ENCODE measurements at regions not wholly inside any gene's neighbourhood (a gene's known extent, or its start where the extent isn't known, plus 50 kb on each side); places are given as distances from the start of the nearest gene placed in this dataset.

DNA sequence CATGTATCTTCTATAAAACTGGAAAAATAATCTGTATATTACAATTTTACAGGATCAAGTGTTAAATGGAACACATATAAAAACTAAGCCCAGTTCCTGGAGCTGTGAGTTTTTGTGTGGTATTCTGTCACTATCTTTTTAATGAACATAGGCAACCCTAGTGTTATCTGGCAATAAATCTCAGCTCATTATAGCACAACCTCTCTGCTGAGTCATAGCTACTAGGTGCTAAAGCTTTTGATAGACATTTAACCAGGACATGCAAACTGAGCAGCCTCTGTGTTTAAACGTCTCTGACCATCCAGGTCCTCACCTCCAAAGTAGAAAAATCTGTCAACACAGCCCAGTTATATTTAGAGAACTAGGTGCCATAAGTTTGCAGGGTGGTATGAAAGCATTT is 91.0 kb upstream of the CARD18 start:
- no peak for DNase-seq (ENCODE audit: low read depth, low spot score)
- FAIRE-seq = no peak
- H3K9me3 ChIP-seq (replicated peaks; ENCODE audit: control insufficient read depth, insufficient read depth, low read length) = no peaks in the 10 kb centered on the region
- no peaks in the 10 kb centered on the region for H3K27me3 ChIP-seq (replicated peaks in 1 of 2; ENCODE audit: control insufficient read depth in 2 of 2, insufficient read depth in 2 of 2, low read length in 1 of 2)
- no peaks in the 10 kb centered on the region for H3K4me1 ChIP-seq (ENCODE audit: control insufficient read depth, insufficient read depth, low read length)
- no peak overlapping the region for H3K4me3 ChIP-seq
- no peak overlapping the region for H3K27ac ChIP-seq (ENCODE audit: control insufficient read depth, insufficient read depth)
- WGBS (ENCODE audit: insufficient coverage, insufficient replicate concordance, low lambda C conversion rate, missing lambda C conversion rate) = 0% methylated on average over 1 of the region's 1 CpG
- intact Hi-C loops (cut with micrococcal nuclease; ENCODE audit: unreplicated experiment) (no loop called here), in situ Hi-C loops (cut with MboI) (no loop called here)
- SMC1A ChIA-PET (ENCODE audit: uncharacterized antibody, unreplicated experiment) = no interaction called here
- no peak for ATAC-seq
- no peak overlapping the region for H3K4me2 ChIP-seq (ENCODE audit: control insufficient read depth, insufficient read depth)
- POLR2A ChIA-PET = no interaction called here
- H2AFZ ChIP-seq (ENCODE audit: control insufficient read depth, low read depth, low read length) = no peak overlapping the region
- no peaks in the 10 kb centered on the region for H4K20me1 ChIP-seq (ENCODE audit: control insufficient read depth, insufficient read depth)
- RAD21 ChIA-PET (ENCODE audit: unreplicated experiment) = no interaction called here
- H3K79me2 ChIP-seq (ENCODE audit: control insufficient read depth, insufficient read depth, low read length) = no peaks in the 10 kb centered on the region
- CTCF ChIA-PET = no interaction called here
- no TSS peak for BruUV-seq (replicated peaks)
- H3K9ac ChIP-seq (ENCODE audit: control insufficient read depth, insufficient read depth, low read length) = no peak overlapping the region
- H3K36me3 ChIP-seq (ENCODE audit: control insufficient read depth in 2 of 2, insufficient read depth in 2 of 2, low read length in 1 of 2) = no peaks in the 10 kb centered on the region
- TF ChIP-seq PML (IDR thresholded peaks at IDR 0.05; ENCODE audit: low read length) (no peak), POLR2AphosphoS2 (IDR thresholded peaks at IDR 0.05; ENCODE audit: low read depth, low read length) (no peak), RCOR1 (conservative IDR thresholded peaks at IDR 0.05; ENCODE audit: low read depth, low read length) (no peak), ESRRA (IDR thresholded peaks at IDR 0.05; ENCODE audit: low read length) (no peak), NFIC (IDR thresholded peaks at IDR 0.05; ENCODE audit: low read depth, low read length) (no peak), HDAC6 (IDR thresholded peaks at IDR 0.05; ENCODE audit: unreplicated experiment) (no peak), NRF1 (conservative IDR thresholded peaks at IDR 0.05; ENCODE audit: low read depth, low read length) (no peak), RBBP5 (conservative IDR thresholded peaks at IDR 0.05) (no peak), RUNX3 (IDR thresholded peaks at IDR 0.05; ENCODE audit: low read length) (no peak), EGR1 (IDR thresholded peaks at IDR 0.05; ENCODE audit: borderline replicate concordance in 1 of 2, low read depth in 2 of 2, low read length in 2 of 2) (no peak)
- TF ChIP-seq, protein P1, sequence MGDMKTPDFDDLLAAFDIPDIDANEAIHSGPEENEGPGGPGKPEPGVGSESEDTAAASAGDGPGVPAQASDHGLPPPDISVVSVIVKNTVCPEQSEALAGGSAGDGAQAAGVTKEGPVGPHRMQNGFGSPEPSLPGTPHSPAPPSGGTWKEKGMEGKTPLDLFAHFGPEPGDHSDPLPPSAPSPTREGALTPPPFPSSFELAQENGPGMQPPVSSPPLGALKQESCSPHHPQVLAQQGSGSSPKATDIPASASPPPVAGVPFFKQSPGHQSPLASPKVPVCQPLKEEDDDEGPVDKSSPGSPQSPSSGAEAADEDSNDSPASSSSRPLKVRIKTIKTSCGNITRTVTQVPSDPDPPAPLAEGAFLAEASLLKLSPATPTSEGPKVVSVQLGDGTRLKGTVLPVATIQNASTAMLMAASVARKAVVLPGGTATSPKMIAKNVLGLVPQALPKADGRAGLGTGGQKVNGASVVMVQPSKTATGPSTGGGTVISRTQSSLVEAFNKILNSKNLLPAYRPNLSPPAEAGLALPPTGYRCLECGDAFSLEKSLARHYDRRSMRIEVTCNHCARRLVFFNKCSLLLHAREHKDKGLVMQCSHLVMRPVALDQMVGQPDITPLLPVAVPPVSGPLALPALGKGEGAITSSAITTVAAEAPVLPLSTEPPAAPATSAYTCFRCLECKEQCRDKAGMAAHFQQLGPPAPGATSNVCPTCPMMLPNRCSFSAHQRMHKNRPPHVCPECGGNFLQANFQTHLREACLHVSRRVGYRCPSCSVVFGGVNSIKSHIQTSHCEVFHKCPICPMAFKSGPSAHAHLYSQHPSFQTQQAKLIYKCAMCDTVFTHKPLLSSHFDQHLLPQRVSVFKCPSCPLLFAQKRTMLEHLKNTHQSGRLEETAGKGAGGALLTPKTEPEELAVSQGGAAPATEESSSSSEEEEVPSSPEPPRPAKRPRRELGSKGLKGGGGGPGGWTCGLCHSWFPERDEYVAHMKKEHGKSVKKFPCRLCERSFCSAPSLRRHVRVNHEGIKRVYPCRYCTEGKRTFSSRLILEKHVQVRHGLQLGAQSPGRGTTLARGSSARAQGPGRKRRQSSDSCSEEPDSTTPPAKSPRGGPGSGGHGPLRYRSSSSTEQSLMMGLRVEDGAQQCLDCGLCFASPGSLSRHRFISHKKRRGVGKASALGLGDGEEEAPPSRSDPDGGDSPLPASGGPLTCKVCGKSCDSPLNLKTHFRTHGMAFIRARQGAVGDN (IDR thresholded peaks at IDR 0.05) = no peak
- TF ChIP-seq, protein P2, sequence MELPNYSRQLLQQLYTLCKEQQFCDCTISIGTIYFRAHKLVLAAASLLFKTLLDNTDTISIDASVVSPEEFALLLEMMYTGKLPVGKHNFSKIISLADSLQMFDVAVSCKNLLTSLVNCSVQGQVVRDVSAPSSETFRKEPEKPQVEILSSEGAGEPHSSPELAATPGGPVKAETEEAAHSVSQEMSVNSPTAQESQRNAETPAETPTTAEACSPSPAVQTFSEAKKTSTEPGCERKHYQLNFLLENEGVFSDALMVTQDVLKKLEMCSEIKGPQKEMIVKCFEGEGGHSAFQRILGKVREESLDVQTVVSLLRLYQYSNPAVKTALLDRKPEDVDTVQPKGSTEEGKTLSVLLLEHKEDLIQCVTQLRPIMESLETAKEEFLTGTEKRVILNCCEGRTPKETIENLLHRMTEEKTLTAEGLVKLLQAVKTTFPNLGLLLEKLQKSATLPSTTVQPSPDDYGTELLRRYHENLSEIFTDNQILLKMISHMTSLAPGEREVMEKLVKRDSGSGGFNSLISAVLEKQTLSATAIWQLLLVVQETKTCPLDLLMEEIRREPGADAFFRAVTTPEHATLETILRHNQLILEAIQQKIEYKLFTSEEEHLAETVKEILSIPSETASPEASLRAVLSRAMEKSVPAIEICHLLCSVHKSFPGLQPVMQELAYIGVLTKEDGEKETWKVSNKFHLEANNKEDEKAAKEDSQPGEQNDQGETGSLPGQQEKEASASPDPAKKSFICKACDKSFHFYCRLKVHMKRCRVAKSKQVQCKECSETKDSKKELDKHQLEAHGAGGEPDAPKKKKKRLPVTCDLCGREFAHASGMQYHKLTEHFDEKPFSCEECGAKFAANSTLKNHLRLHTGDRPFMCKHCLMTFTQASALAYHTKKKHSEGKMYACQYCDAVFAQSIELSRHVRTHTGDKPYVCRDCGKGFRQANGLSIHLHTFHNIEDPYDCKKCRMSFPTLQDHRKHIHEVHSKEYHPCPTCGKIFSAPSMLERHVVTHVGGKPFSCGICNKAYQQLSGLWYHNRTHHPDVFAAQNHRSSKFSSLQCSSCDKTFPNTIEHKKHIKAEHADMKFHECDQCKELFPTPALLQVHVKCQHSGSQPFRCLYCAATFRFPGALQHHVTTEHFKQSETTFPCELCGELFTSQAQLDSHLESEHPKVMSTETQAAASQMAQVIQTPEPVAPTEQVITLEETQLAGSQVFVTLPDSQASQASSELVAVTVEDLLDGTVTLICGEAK (IDR thresholded peaks at IDR 0.05; ENCODE audit: borderline replicate concordance) = no peak
- TF ChIP-seq, protein P3, sequence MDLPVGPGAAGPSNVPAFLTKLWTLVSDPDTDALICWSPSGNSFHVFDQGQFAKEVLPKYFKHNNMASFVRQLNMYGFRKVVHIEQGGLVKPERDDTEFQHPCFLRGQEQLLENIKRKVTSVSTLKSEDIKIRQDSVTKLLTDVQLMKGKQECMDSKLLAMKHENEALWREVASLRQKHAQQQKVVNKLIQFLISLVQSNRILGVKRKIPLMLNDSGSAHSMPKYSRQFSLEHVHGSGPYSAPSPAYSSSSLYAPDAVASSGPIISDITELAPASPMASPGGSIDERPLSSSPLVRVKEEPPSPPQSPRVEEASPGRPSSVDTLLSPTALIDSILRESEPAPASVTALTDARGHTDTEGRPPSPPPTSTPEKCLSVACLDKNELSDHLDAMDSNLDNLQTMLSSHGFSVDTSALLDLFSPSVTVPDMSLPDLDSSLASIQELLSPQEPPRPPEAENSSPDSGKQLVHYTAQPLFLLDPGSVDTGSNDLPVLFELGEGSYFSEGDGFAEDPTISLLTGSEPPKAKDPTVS (IDR thresholded peaks at IDR 0.05; ENCODE audit: low read depth, low read length) = no peak
- TF ChIP-seq, protein P4, sequence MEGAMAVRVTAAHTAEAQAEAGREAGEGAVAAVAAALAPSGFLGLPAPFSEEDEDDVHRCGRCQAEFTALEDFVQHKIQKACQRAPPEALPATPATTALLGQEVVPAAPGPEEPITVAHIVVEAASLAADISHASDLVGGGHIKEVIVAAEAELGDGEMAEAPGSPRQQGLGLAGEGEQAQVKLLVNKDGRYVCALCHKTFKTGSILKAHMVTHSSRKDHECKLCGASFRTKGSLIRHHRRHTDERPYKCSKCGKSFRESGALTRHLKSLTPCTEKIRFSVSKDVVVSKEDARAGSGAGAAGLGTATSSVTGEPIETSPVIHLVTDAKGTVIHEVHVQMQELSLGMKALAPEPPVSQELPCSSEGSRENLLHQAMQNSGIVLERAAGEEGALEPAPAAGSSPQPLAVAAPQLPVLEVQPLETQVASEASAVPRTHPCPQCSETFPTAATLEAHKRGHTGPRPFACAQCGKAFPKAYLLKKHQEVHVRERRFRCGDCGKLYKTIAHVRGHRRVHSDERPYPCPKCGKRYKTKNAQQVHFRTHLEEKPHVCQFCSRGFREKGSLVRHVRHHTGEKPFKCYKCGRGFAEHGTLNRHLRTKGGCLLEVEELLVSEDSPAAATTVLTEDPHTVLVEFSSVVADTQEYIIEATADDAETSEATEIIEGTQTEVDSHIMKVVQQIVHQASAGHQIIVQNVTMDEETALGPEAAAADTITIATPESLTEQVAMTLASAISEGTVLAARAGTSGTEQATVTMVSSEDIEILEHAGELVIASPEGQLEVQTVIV (IDR thresholded peaks at IDR 0.05; ENCODE audit: borderline replicate concordance, partially characterized antibody) = no peak

All from GM12878 (cell line).